ENCODE measurements at regions not wholly inside any gene's neighbourhood (a gene's known extent, or its start where the extent isn't known, plus 50 kb on each side); places are given as distances from the start of the nearest gene placed in this dataset.

DNA sequence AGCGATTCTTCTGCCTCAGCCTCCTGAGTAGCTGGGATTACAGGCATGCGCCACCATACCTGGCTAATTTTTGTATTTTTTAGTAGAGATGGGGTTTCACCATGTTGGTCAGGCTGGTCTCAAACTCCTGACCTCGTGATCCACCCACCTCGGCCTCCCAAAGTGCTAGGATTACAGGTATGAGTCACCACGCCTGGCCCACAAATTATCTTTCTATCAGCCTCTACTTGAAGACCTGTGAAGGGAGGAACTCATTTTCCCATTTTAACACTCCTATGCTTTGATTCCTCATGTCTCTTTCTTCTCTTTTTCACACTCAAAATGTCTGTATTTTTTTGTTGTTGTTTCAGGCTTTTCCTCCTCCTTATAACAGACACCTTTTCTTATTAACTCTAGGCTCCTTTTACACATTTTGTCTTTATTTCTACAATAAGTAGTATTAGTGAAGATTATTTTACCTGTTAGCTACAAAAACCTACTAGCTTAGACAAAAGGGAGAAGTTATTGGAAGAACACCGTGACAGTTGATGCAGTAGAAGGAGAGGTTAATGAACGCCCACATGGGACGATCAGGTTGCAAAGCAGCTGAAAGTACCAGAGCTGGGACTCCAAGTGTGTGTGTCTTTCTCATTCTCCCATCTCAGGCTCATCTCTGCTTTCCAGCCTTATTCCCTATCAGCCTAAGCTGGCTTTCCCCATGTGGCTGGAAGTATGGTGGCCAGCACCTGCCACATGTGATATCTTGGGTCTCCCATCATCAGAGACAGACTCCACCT is 97.6 kb upstream of the AGAP1 start:
- H3K4me1 ChIP-seq (ENCODE audit: control insufficient read depth, extremely low read depth, insufficient read depth, low read length): no peaks in the 10 kb centered on the region
- H3K79me2 ChIP-seq (ENCODE audit: control insufficient read depth, insufficient read depth, low read length): no peaks in the 10 kb centered on the region
- H3K4me3 ChIP-seq (replicated peaks in 1 of 3; ENCODE audit: insufficient read depth in 1 of 3, low read depth in 1 of 3, low read length in 3 of 3): no peak overlapping the region
- no peaks in the 10 kb centered on the region for H3K36me3 ChIP-seq (ENCODE audit: control insufficient read depth in 2 of 2, extremely low read depth in 1 of 2, insufficient read depth in 2 of 2, low read length in 2 of 2)
- H3K27ac ChIP-seq (ENCODE audit: insufficient read depth, low read depth, low read length): no peak overlapping the region
- no peak overlapping the region for H3K4me2 ChIP-seq (ENCODE audit: insufficient read depth, low read length)
- TF ChIP-seq, protein P1, sequence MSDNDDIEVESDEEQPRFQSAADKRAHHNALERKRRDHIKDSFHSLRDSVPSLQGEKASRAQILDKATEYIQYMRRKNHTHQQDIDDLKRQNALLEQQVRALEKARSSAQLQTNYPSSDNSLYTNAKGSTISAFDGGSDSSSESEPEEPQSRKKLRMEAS (IDR thresholded peaks at IDR 0.05; ENCODE audit: insufficient read depth, insufficient read length): no peak
- no peak for TF ChIP-seq FOS (IDR thresholded peaks at IDR 0.05; ENCODE audit: borderline replicate concordance, insufficient read depth, low read length)
- H2AFZ ChIP-seq (ENCODE audit: low read depth, low read length): no peak overlapping the region
- POLR2A ChIA-PET: no interaction called here
- intact Hi-C loops (cut with micrococcal nuclease): no loop called here
- dilution Hi-C loops (cut with MboI; ENCODE audit: extremely low pct_ligation_motif_present, low sequenced_read_pairs): no loop called here
- no peaks in the 10 kb centered on the region for H4K20me1 ChIP-seq (replicated peaks; ENCODE audit: control insufficient read depth, extremely low read depth, insufficient read depth, low read length)
- CTCF ChIA-PET: interaction anchor here (0.6 kb wide), 1 partner anchor 1011 kb away, joined by 3 read pairs; no protein-coding TSS in a partner anchor
- H3K9me3 ChIP-seq (replicated peaks; ENCODE audit: control insufficient read depth, insufficient read depth, low read length): no peaks in the 10 kb centered on the region
- FAIRE-seq: no peak
- no peak for DNase-seq (ENCODE audit: low read depth, low spot score)
- no peak overlapping the region for H3K9ac ChIP-seq (replicated peaks; ENCODE audit: extremely low read depth, insufficient read depth, low read length)
- no peaks in the 10 kb centered on the region for H3K9me1 ChIP-seq (replicated peaks; ENCODE audit: control insufficient read depth, extremely low read depth, insufficient read depth, low read length)
- no peaks in the 10 kb centered on the region for H3K27me3 ChIP-seq (ENCODE audit: control insufficient read depth in 2 of 2, insufficient read depth in 2 of 2, low read length in 2 of 2)
- BruUV-seq (replicated peaks): no TSS peak

DNA sequence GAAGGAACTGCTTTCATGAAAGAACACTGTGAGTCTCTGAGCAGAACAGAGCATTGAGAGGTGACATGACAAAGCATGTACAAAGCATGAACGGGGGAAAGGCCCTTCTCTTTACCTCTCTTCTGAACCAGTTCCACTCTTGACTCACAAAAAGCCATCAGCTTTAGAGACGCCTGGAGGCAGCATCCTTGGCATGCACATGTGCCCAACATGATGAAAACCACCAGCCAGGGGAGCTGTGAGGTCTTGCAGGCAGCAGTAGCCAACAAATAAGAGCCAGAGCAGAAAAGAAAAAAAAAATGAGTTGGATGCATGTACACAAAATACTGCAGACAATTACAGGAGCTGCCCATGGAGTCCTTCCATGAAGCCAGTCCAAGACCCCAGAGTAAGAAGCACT is 95.5 kb upstream of the AGAP1 start:
- POLR2A ChIA-PET: no interaction called here
- Histone ChIP-seq H3K4me1 (ENCODE audit: control insufficient read depth, extremely low read depth, insufficient read depth, low read length) (no peaks in the 10 kb centered on the region), H3K27ac (ENCODE audit: insufficient read depth, low read depth, low read length) (no peak overlapping the region), H3K27me3 (ENCODE audit: control insufficient read depth in 2 of 2, insufficient read depth in 2 of 2, low read length in 2 of 2) (no peaks in the 10 kb centered on the region), H3K4me3 (replicated peaks in 1 of 3; ENCODE audit: insufficient read depth in 1 of 3, low read depth in 1 of 3, low read length in 3 of 3) (no peak overlapping the region), H3K9me3 (replicated peaks; ENCODE audit: control insufficient read depth, insufficient read depth, low read length) (no peaks in the 10 kb centered on the region), H3K36me3 (ENCODE audit: control insufficient read depth in 2 of 2, extremely low read depth in 1 of 2, insufficient read depth in 2 of 2, low read length in 2 of 2) (no peaks in the 10 kb centered on the region), H3K79me2 (ENCODE audit: control insufficient read depth, insufficient read depth, low read length) (no peaks in the 10 kb centered on the region), H3K9ac (replicated peaks; ENCODE audit: extremely low read depth, insufficient read depth, low read length) (no peak overlapping the region), H3K9me1 (replicated peaks; ENCODE audit: control insufficient read depth, extremely low read depth, insufficient read depth, low read length) (no peaks in the 10 kb centered on the region), H4K20me1 (replicated peaks; ENCODE audit: control insufficient read depth, extremely low read depth, insufficient read depth, low read length) (no peaks in the 10 kb centered on the region), H2AFZ (ENCODE audit: low read depth, low read length) (no peak overlapping the region), H3K4me2 (ENCODE audit: insufficient read depth, low read length) (no peak overlapping the region)
- TF ChIP-seq, protein P1 (IDR thresholded peaks at IDR 0.05; ENCODE audit: insufficient read depth, insufficient read length): no peak
- TF ChIP-seq POLR2AphosphoS5 (IDR thresholded peaks at IDR 0.05; ENCODE audit: insufficient read depth, low read depth, low read length) (no peak), JUN (IDR thresholded peaks at IDR 0.05; ENCODE audit: borderline replicate concordance, insufficient read depth, insufficient read length, low read depth) (no peak), POLR2A (IDR thresholded peaks at IDR 0.05; ENCODE audit: low read depth, low read length) (no peak), GATA2 (IDR thresholded peaks at IDR 0.05; ENCODE audit: insufficient read depth, insufficient read length, low read depth, low read length) (no peak), EZH2 (IDR thresholded peaks at IDR 0.05; ENCODE audit: borderline replicate concordance, low read depth, low read length, severe bottlenecking) (no peak), FOS (IDR thresholded peaks at IDR 0.05; ENCODE audit: borderline replicate concordance, insufficient read depth, low read length) (no peak), MYC (IDR thresholded peaks at IDR 0.05; ENCODE audit: low read depth, low read length) (no peak)
- TF ChIP-seq, protein P2, sequence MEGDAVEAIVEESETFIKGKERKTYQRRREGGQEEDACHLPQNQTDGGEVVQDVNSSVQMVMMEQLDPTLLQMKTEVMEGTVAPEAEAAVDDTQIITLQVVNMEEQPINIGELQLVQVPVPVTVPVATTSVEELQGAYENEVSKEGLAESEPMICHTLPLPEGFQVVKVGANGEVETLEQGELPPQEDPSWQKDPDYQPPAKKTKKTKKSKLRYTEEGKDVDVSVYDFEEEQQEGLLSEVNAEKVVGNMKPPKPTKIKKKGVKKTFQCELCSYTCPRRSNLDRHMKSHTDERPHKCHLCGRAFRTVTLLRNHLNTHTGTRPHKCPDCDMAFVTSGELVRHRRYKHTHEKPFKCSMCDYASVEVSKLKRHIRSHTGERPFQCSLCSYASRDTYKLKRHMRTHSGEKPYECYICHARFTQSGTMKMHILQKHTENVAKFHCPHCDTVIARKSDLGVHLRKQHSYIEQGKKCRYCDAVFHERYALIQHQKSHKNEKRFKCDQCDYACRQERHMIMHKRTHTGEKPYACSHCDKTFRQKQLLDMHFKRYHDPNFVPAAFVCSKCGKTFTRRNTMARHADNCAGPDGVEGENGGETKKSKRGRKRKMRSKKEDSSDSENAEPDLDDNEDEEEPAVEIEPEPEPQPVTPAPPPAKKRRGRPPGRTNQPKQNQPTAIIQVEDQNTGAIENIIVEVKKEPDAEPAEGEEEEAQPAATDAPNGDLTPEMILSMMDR (IDR thresholded peaks at IDR 0.05; ENCODE audit: extremely low read depth in 1 of 2, insufficient read depth in 1 of 2, low read depth in 1 of 2, low read length in 2 of 2): no peak
- CTCF ChIA-PET: interaction anchor here (0.9 kb wide), 1 partner anchor 16 kb away, joined by 4 read pairs; no protein-coding TSS in a partner anchor
- no TSS peak for BruUV-seq (replicated peaks)
- intact Hi-C loops (cut with micrococcal nuclease) (no loop called here), dilution Hi-C loops (cut with MboI; ENCODE audit: extremely low pct_ligation_motif_present, low sequenced_read_pairs) (no loop called here)
- no peak for DNase-seq (ENCODE audit: low read depth, low spot score)
- FAIRE-seq: no peak
